Left ventricle myocardium inferior (tissue), 1 donor: ENCODE measurements at regions not wholly inside any gene's neighbourhood (a gene's known extent, or its start where the extent isn't known, plus 50 kb on each side); places are given as distances from the start of the nearest gene placed in this dataset.

Source experiments
- DNase-seq: peaks from one replicate; pipeline ENCODE4 v3.0.0-alpha.2; 2020
- H3K27ac ChIP-seq: fragments of 200-600 bp; replicated peaks from 2 replicates; pipeline ENCODE4 v1.8.0; 2021
- H3K27me3 ChIP-seq: fragments of 200-600 bp; 2 replicates; pipeline ENCODE4 v1.8.0; 2021; ENCODE audit warnings: low read depth
- H3K36me3 ChIP-seq: fragments of 200-600 bp; 2 replicates; pipeline ENCODE4 v1.8.0; 2021
- H3K4me1 ChIP-seq: fragments of 200-600 bp; 2 replicates; pipeline ENCODE4 v1.8.0; 2021
- H3K4me3 ChIP-seq: fragments of 200-600 bp; 2 replicates; pipeline ENCODE4 v1.8.0; 2021; ENCODE audit warnings: mild to moderate bottlenecking, moderate library complexity
- H3K9me3 ChIP-seq: fragments of 200-600 bp; replicated peaks from 2 replicates; pipeline ENCODE4 v1.8.0; 2021
- intact Hi-C: fragments of 100-400 bp; cut with micrococcal nuclease; formaldehyde crosslinking; loops from one replicate; pipeline ENCODE4 v1.11.0; 2022
- TF ChIP-seq, protein P1 (sequence below): fragments of 200-600 bp; IDR thresholded peaks from 2 replicates; pipeline ENCODE4 v1.8.0; 2021; ENCODE audit warnings: antibody characterized with exemption, mild to moderate bottlenecking, borderline replicate concordance
- donor health status: DM: no; HTN: yes; CAD: no; lungs with severe emphysema.

GRCh38 chr9:78573669-78574068, 276.7 kb downstream of the PSAT1 start:
- intact Hi-C loops = no loop called here
- Histone ChIP-seq H3K9me3 (no peaks in the 10 kb centered on the region), H3K27me3 (no peaks in the 10 kb centered on the region), H3K4me3 (no peak overlapping the region), H3K36me3 (no peaks in the 10 kb centered on the region), H3K4me1 (no peaks in the 10 kb centered on the region), H3K27ac (no peak overlapping the region)
- TF ChIP-seq, protein P1, sequence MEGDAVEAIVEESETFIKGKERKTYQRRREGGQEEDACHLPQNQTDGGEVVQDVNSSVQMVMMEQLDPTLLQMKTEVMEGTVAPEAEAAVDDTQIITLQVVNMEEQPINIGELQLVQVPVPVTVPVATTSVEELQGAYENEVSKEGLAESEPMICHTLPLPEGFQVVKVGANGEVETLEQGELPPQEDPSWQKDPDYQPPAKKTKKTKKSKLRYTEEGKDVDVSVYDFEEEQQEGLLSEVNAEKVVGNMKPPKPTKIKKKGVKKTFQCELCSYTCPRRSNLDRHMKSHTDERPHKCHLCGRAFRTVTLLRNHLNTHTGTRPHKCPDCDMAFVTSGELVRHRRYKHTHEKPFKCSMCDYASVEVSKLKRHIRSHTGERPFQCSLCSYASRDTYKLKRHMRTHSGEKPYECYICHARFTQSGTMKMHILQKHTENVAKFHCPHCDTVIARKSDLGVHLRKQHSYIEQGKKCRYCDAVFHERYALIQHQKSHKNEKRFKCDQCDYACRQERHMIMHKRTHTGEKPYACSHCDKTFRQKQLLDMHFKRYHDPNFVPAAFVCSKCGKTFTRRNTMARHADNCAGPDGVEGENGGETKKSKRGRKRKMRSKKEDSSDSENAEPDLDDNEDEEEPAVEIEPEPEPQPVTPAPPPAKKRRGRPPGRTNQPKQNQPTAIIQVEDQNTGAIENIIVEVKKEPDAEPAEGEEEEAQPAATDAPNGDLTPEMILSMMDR = no peak
- DNase-seq = no peak

DNA sequence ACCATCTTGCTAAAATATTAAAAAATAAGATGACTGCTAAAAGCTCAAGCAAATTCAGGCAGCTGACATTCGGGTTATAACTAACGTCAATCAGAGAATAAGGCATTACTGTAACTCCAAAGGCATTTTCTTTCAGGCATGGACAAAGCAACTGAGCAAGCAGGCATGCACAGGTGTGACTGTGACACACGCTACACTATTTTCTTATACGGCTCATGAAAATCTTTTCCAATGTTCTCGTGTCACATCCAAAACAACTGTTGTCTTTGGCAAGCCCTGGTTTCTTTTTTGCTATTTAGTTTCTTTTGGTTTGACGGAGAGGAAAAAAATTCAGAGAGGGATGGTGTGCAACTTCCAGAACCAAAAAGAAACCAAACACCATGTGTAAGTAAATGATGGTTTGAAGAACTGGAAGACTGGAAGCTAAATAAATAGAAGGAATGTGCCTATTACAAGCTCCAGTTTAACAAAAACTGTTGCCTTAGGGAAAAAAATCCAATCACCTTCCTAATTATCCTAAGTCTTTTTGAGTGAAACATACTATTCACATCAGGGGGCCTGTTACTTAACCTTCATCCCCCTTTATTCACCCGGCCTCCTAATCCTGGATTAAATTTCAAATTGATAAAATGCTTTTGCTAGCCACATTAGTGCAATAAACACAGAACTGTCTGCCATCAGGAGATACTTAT, 277.6 kb downstream of the PSAT1 start:
- intact Hi-C loops = no loop called here
- TF ChIP-seq, protein P1 = no peak
- Histone ChIP-seq H3K4me1 (no peaks in the 10 kb centered on the region), H3K36me3 (no peaks in the 10 kb centered on the region), H3K4me3 (no peak overlapping the region), H3K27ac (no peak overlapping the region), H3K27me3 (no peaks in the 10 kb centered on the region), H3K9me3 (no peaks in the 10 kb centered on the region)
- DNase-seq = no peak

- TF ChIP-seq, protein P1 = no peak
- Histone ChIP-seq H3K9me3 (no peaks in the 10 kb centered on the region), H3K27me3 (no peaks in the 10 kb centered on the region), H3K4me3 (no peak overlapping the region), H3K4me1 (no peaks in the 10 kb centered on the region), H3K36me3 (no peaks in the 10 kb centered on the region), H3K27ac (no peak overlapping the region)
- intact Hi-C loops = no loop called here
- no peak for DNase-seq
Measured at GRCh38 chr9:78575081-78575480, 278.2 kb downstream of the PSAT1 start.

GRCh38 chr9:78575771-78576170, 278.8 kb downstream of the PSAT1 start:
- H3K4me1 ChIP-seq = no peaks in the 10 kb centered on the region
- H3K27me3 ChIP-seq = no peaks in the 10 kb centered on the region
- H3K36me3 ChIP-seq = no peaks in the 10 kb centered on the region
- intact Hi-C loops = no loop called here
- TF ChIP-seq, protein P1 = no peak
- H3K4me3 ChIP-seq = no peak overlapping the region
- no peaks in the 10 kb centered on the region for H3K9me3 ChIP-seq
- H3K27ac ChIP-seq = no peak overlapping the region
- DNase-seq = no peak

- Histone ChIP-seq H3K27ac (no peak overlapping the region), H3K4me3 (no peak overlapping the region), H3K4me1 (no peaks in the 10 kb centered on the region), H3K36me3 (no peaks in the 10 kb centered on the region), H3K9me3 (no peaks in the 10 kb centered on the region), H3K27me3 (no peaks in the 10 kb centered on the region)
- no peak for DNase-seq
- TF ChIP-seq, protein P1 = no peak
- intact Hi-C loops = no loop called here
Measured at GRCh38 chr9:78577156-78577906, 280.4 kb downstream of the PSAT1 start.
